Endothelial cell (in vitro differentiated cells): ENCODE measurements at regions not wholly inside any gene's neighbourhood (a gene's known extent, or its start where the extent isn't known, plus 50 kb on each side); places are given as distances from the start of the nearest gene placed in this dataset.

ENCODE experiments used
- DNase-seq: peaks from one replicate; pipeline ENCODE4 v3.0.0; 2021; ENCODE audit warnings: low spot score
- H3K27ac Mint-ChIP-seq: one replicate; pipeline ENCODE4 v1.8.0; 2021; ENCODE audit warnings: mixed read lengths, inconsistent platforms; ENCODE audit not compliant: unreplicated experiment
- H3K27me3 Mint-ChIP-seq: one replicate; pipeline ENCODE4 v1.8.0; 2021; ENCODE audit warnings: mild to moderate bottlenecking, moderate library complexity, mixed read lengths, inconsistent platforms; ENCODE audit not compliant: unreplicated experiment
- H3K36me3 Mint-ChIP-seq: one replicate; pipeline ENCODE4 v1.8.0; 2021; ENCODE audit warnings: mild to moderate bottlenecking, low read depth, mixed read lengths, inconsistent platforms; ENCODE audit not compliant: unreplicated experiment
- H3K4me1 Mint-ChIP-seq: one replicate; pipeline ENCODE4 v1.8.0; 2021; ENCODE audit warnings: mild to moderate bottlenecking, mixed read lengths, inconsistent platforms; ENCODE audit not compliant: unreplicated experiment
- H3K4me3 Mint-ChIP-seq: one replicate; pipeline ENCODE4 v1.8.0; 2021; ENCODE audit warnings: mild to moderate bottlenecking, mixed read lengths, inconsistent platforms; ENCODE audit not compliant: unreplicated experiment
- H3K9me3 Mint-ChIP-seq: one replicate; pipeline ENCODE4 v1.8.0; 2021; ENCODE audit warnings: mixed read lengths, inconsistent platforms; ENCODE audit not compliant: unreplicated experiment
- CTCF ChIP-seq: fragments of 200-600 bp; sonication (generic); IDR thresholded peaks from one replicate; pipeline ENCODE4 v1.5.0; 2021; ENCODE audit warnings: antibody characterized with exemption; ENCODE audit not compliant: unreplicated experiment

DNA sequence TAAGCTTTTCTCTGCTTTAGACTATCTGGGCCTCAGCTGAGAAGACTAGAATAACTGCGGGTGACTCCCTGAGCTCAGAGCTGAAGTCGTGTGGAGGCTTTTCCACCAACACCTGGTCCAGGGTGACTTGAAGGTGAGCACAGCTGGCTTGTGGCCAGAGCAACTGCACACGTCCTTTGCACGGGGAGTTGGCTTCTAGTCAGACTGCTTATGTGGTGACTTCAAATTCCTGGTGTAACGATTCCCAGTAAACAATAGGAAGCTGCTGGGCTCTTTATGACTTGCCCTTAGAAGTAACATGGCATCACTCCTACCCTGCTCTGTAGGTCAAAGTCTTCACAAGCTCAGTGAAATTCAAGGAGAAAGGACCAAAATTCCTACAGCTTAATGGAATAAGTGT, 800.6 kb upstream of the CDH6 start:
- Mint-ChIP-seq H3K27me3 (no peaks in the 10 kb centered on the region), H3K36me3 (no peaks in the 10 kb centered on the region), H3K4me3 (no peak overlapping the region), H3K9me3 (no peaks in the 10 kb centered on the region), H3K4me1 (no peaks in the 10 kb centered on the region), H3K27ac (no peak overlapping the region)
- no peak for DNase-seq
- TF ChIP-seq CTCF: no peak

GRCh38 chr5:30390095-30390494, 803.4 kb upstream of the CDH6 start:
- no peak for TF ChIP-seq CTCF
- no peak overlapping the region for H3K27ac Mint-ChIP-seq
- H3K9me3 Mint-ChIP-seq: no peaks in the 10 kb centered on the region
- no peak for DNase-seq
- H3K36me3 Mint-ChIP-seq: no peaks in the 10 kb centered on the region
- H3K4me1 Mint-ChIP-seq: no peaks in the 10 kb centered on the region
- no peaks in the 10 kb centered on the region for H3K27me3 Mint-ChIP-seq
- H3K4me3 Mint-ChIP-seq: no peak overlapping the region

GRCh38 chr5:30387974-30388632, 805.4 kb upstream of the CDH6 start:
- no peak for DNase-seq
- no peaks in the 10 kb centered on the region for H3K36me3 Mint-ChIP-seq
- H3K4me3 Mint-ChIP-seq: no peak overlapping the region
- H3K9me3 Mint-ChIP-seq: no peaks in the 10 kb centered on the region
- no peaks in the 10 kb centered on the region for H3K27me3 Mint-ChIP-seq
- TF ChIP-seq CTCF: no peak
- H3K27ac Mint-ChIP-seq: no peak overlapping the region
- H3K4me1 Mint-ChIP-seq: no peaks in the 10 kb centered on the region

GRCh38 chr5:30385754-30386153, 807.7 kb upstream of the CDH6 start:
- Mint-ChIP-seq H3K4me1 (no peaks in the 10 kb centered on the region), H3K36me3 (no peaks in the 10 kb centered on the region), H3K27me3 (no peaks in the 10 kb centered on the region), H3K27ac (no peak overlapping the region), H3K9me3 (no peaks in the 10 kb centered on the region), H3K4me3 (no peak overlapping the region)
- no peak for TF ChIP-seq CTCF
- DNase-seq: no peak

- Mint-ChIP-seq H3K9me3 (no peaks in the 10 kb centered on the region), H3K4me3 (no peak overlapping the region), H3K4me1 (no peaks in the 10 kb centered on the region), H3K36me3 (no peaks in the 10 kb centered on the region), H3K27me3 (no peaks in the 10 kb centered on the region), H3K27ac (no peak overlapping the region)
- no peak for TF ChIP-seq CTCF
- no peak for DNase-seq
Measured at GRCh38 chr5:30384171-30384570, 809.3 kb upstream of the CDH6 start.
